HK-2 (cell line): ENCODE measurements at regions not wholly inside any gene's neighbourhood (a gene's known extent, or its start where the extent isn't known, plus 50 kb on each side); places are given as distances from the start of the nearest gene placed in this dataset.
A peak's percentile ranks its signal among the peaks of the same experiment; 100 is the strongest.
"Not testable (repeated sequence)": the region's sequence is repeated elsewhere in the genome, so short reads cannot be mapped to it uniquely, and the experiment has no call there.

Source experiments
- DNase-seq: peaks from one replicate; pipeline ENCODE4 v3.0.0-alpha.2; 2018; ENCODE audit not compliant: unreplicated experiment

GRCh38 chrX:113512700-113513395 is 672.2 kb upstream of the AMOT start:
- peak; percentile 19 for DNase-seq

DNA sequence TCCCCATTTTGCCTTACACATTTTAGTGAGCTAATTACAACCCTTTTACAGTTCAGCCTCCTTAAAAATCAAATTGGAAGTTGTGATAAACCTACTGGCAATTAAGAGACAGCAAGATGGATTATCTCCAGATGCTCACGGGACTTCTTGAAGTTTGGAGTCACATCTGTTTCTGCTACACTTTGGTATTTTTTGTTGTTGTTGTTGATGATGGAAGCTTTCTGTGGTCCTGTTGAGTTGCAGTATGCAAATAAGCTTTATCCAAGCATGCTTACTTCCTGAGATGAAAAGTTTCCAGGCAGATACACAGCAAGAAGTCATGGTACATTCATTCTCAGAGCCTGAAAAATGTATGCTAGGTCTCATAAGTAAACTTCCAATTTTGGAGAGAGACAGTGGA is 670.0 kb upstream of the AMOT start:
- DNase-seq, result no peak

DNA sequence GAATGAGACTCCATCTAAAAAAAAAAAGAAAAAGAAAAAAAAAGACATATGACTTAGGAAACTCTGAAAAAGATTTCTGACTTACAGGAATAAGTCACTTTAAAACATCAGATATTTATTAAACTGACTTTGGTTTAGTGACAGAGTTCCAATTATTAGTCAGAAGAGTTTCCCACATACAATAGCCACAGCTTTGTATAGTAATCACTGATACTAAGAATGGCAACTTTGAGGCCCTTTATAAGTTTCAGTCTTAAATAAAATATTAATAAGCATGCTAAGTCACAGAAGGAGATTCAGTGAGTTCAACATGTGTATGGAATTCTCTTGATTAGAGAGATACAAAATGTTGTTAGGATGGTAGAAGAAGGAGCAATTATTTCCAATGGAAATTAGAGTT is 652.3 kb upstream of the AMOT start:
- no peak for DNase-seq

GRCh38 chrX:113473418-113473817 is 632.8 kb upstream of the AMOT start:
- no peak for DNase-seq

- DNase-seq, result not testable (repeated sequence)
Measured at GRCh38 chrX:113473015-113473414, 632.4 kb upstream of the AMOT start.

DNA sequence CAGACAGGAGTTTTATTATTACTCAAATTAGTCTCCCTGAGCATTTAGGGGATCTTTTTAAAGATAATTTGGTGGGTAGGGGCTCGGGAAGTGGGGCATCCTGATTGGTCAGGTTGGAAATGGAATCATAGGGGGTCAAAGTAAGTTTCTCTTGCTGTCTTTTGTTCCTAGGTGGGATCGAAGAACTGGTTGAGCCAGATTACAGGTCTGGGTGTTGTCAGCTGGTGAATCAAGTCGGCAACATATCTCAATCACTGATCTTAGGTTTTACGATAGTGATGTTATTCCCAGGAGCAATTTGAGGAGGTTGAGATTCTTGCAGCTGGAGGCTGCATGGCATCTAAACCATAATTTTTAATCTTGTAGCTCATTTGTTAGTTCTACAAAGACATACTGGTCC is 629.5 kb upstream of the AMOT start:
- DNase-seq, result no peak

- no peak for DNase-seq
Measured at GRCh38 chrX:113457719-113458118, 617.1 kb upstream of the AMOT start.

GRCh38 chrX:113455582-113455981 is 615.0 kb upstream of the AMOT start:
- no peak for DNase-seq

- DNase-seq, result no peak
Measured at GRCh38 chrX:113429011-113429410, 588.4 kb upstream of the AMOT start.

GRCh38 chrX:113422323-113422722 is 581.7 kb upstream of the AMOT start:
- no peak for DNase-seq

GRCh38 chrX:113421432-113421831 is 580.8 kb upstream of the AMOT start:
- no peak for DNase-seq

DNA sequence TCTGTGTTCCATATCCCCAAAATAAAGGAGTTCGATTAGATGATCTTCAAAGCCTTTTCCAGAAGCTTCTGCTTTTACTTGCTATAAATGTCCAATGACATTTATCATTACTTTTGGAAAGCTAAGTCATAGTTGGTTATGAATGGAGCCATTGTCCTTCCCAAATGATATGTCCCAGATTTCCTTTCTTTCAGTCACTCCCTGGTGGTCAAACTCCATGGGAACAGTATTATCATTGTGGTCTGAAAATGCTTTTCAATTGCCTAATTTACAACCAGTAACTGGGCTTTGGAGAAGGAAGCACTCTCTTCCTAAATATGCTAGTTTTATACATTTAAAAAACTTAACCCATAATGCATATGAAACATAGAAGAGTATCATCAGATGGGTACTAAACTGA is 571.5 kb upstream of the AMOT start:
- DNase-seq, result no peak

DNA sequence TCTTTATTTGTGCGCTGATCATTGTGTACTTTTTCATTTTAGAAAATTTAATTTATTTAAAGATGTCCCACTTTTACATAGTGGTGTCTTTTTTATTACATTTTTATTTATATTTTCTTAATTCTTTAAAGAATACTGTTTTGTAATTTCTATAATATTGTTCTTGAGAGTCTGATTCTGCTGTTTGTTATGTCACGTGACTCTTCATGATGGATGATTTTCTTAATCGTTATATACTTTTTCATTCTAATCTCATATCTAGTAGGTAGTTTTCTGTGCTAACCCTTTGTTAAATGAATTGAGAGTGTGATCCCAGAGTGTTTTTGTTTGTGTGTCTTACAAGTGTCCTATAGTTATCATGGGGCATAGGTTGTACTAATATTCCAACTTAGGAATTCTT is 568.2 kb upstream of the AMOT start:
- no peak for DNase-seq

- DNase-seq, result no peak
Measured at GRCh38 chrX:113400193-113400704, 559.6 kb upstream of the AMOT start.

DNA sequence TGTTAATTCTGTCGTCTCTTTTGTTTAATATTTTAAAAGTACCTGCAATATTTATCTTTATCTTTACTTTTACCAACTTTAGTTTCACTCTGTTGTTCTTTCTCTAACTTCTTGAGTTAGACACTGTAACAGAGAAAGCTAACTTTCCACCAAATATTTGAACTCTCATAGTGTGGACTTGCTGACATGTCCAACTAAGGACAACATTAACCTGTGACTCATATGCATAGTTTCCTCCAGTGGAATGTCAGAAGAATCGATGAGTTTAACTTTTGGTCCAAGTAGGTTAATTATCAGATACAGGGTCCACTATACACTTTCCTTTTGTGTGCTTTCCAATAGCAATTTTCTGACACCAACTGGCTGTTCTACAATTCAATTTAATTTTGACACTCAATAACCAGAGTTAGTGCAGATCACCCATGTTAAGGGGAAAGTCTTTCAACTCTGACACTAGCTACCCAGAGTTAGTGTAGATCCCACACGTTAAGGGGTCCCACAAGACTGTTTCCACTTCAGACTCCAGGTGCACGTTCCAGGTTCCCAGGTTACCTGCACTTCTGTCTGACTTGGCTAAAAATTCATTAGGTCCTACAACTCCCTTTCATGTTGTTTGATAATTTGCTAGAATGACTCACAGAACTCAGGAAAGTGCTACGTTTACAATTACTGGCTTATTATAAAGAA is 559.0 kb upstream of the AMOT start:
- DNase-seq, result no peak

GRCh38 chrX:113392355-113392754 is 551.7 kb upstream of the AMOT start:
- DNase-seq, result no peak

DNA sequence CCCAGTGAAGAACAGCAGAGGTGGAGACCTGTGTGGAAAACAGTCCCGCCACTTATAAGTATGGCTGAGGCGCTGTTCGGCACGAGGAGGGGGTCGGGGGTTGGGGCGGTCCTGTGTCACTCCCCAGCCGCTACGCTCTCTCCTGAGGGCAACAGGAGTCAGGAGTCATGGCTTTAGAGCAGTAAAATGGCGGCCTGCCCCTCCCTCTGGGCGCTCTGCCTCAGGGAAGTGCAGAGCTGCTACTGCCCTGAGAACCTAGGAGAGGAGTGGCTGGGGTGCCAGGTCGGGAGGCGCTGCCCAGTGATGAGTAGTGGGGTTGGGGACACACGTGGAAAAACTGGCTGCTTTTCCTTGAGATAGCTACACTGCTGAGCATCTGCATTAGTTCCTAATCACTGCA is 551.2 kb upstream of the AMOT start:
- no peak for DNase-seq

DNA sequence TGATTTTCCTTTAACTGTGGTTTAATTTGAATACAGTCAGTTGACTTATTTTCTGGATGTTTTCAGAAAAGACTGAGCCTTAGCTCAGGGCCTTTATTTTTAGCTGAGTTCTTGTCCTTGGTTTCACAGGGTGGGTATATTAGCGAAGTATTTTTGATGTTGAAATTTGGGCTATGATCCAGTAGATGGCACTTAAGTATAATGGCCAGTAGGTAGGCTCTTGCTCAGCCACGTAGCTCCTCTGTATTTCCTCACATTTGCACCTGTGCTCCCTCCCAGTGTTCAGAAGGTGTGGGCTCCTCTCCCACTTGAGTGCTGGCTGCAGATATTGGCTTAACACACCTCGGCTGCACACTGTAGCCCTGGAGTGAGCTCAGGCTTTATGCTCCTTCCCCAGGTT is 549.9 kb upstream of the AMOT start:
- no peak for DNase-seq

GRCh38 chrX:113389846-113390245 is 549.2 kb upstream of the AMOT start:
- no peak for DNase-seq

DNA sequence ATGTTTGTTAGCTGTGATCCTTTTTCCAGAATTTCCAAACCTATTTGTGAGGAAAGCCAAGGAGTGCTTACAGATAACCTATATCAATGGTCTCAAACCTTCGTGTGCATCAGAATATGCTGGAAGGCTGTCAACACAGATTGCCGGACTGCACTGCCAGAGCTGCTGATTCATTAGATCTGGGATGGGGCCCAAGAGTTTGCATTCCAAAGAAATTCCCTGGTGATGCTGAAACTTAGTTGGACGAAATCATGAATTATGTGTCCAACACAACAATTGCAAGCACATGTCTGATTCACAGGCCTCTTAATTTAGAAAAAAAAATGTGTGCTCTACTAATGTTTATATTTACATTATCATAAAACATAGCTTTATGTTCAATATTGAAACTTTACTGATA is 544.0 kb upstream of the AMOT start:
- no peak for DNase-seq

GRCh38 chrX:113373421-113373820 is 532.8 kb upstream of the AMOT start:
- not testable (repeated sequence) for DNase-seq

DNA sequence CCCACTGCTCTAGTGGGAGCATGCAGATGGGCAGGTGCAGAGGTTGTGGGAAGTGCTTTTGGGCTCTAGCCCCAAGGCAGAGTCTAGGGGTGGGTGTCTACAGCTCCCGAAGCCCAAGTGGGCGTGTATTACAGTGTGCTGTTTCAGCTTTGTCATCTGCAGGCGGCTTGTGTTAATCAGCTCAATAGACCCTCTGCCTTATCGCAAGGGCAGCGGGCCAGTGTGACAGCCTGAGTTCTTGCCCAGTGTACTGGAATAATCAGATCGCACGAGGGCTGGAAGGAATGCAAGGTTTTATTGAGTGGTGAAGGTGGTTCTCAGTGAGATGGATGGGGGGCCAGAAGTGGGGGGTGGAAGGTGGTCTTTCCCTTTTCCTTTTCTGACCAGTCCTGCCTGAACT is 529.4 kb upstream of the AMOT start:
- DNase-seq, result no peak

GRCh38 chrX:113369056-113369455 is 528.4 kb upstream of the AMOT start:
- no peak for DNase-seq

DNA sequence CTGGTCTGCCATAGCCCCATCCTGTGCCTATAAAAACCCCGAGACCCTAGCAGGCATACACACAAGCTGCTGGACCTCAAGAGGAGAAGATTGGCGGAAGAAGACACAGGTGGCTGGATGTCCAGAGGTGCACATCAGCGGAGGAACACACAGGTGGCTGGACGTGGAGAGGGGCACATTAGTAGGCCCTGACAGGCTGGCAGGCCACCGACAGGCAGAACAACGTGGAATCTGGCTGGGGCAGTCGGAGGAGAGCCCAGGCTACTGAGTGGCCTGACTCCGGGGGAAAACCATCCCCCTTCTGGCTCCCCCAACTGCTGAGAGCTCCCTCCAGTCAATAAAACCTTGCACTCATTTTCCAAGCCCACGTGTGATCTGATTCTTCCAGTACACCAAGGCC is 512.5 kb upstream of the AMOT start:
- no peak for DNase-seq
